MM.1S (cell line): ENCODE measurements at regions not wholly inside any gene's neighbourhood (a gene's known extent, or its start where the extent isn't known, plus 50 kb on each side); places are given as distances from the start of the nearest gene placed in this dataset.

Experiments
- EZH2 ChIP-seq: fragments of 300-600 bp; sonication (generic); optimal IDR thresholded peaks from 2 replicates; pipeline ENCODE3; 2017; ENCODE audit warnings: low read depth, mild to moderate bottlenecking, antibody characterized with exemption, low read length, mixed read lengths
- EZH2phosphoT487 ChIP-seq: fragments of 300-600 bp; sonication (generic); IDR thresholded peaks from 2 replicates; pipeline ENCODE4 v1.6.1; 2018; ENCODE audit warnings: antibody characterized with exemption, low read length
- TF ChIP-seq, protein P1 (sequence below): fragments of 300-600 bp; sonication (generic); IDR thresholded peaks from 2 replicates; pipeline ENCODE4 v1.5.1; 2016; ENCODE audit warnings: antibody characterized with exemption, low read length, mixed read lengths

DNA sequence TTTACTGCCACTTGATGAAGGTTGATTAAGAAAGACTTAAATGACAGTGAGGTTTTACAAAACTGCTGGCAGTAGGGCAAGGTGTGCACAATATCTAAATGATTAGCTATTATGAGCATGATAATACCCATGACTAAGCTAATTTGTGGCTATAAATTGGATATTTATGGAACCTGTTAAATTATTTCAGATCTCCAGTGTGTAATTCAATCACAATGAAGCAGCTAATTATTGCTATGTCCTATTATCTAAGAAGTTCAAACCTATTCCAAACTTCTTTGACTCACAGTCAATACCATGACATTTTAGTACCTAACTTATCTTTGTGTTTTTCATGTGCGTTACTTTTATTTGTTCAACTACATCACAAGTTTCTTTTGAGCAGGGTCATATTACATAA is 253.8 kb upstream of the MMADHC start:
- TF ChIP-seq, protein P1, sequence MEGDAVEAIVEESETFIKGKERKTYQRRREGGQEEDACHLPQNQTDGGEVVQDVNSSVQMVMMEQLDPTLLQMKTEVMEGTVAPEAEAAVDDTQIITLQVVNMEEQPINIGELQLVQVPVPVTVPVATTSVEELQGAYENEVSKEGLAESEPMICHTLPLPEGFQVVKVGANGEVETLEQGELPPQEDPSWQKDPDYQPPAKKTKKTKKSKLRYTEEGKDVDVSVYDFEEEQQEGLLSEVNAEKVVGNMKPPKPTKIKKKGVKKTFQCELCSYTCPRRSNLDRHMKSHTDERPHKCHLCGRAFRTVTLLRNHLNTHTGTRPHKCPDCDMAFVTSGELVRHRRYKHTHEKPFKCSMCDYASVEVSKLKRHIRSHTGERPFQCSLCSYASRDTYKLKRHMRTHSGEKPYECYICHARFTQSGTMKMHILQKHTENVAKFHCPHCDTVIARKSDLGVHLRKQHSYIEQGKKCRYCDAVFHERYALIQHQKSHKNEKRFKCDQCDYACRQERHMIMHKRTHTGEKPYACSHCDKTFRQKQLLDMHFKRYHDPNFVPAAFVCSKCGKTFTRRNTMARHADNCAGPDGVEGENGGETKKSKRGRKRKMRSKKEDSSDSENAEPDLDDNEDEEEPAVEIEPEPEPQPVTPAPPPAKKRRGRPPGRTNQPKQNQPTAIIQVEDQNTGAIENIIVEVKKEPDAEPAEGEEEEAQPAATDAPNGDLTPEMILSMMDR: no peak
- no peak for TF ChIP-seq EZH2
- TF ChIP-seq EZH2phosphoT487: no peak
